ENCODE measurements at regions not wholly inside any gene's neighbourhood (a gene's known extent, or its start where the extent isn't known, plus 50 kb on each side); places are given as distances from the start of the nearest gene placed in this dataset.

DNA sequence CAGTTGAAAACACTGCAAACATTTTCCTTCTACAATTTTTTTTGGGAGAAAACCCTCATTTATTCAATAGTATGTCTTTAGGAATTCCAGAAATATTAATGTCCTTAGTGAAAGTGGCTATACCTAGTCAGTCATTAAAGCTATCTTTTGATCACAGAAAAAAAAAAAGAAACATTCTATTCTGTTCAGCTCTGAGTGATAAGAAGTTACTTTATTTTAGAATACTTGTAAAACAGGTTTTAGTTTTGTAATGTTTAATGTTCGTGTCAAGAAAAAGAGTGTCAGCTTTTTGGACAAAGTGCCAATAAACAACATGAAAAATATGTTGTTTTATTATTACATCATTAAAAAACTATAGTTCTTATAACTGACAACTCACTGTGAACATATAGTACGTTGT, 240.4 kb downstream of the OGFRL1 start:
- Histone ChIP-seq H3K36me3 (ENCODE audit: control insufficient read depth in 2 of 2, insufficient read depth in 1 of 2, low read length in 2 of 2) (no peaks in the 10 kb centered on the region), H3K27ac (ENCODE audit: extremely low read depth, low read depth, low read length) (no peak overlapping the region), H3K4me1 (ENCODE audit: control insufficient read depth, insufficient read depth, low read length) (no peaks in the 10 kb centered on the region), H3K9me3 (ENCODE audit: control insufficient read depth, insufficient read depth, low read depth, low read length) (no peaks in the 10 kb centered on the region), H3K4me3 (ENCODE audit: low read depth, low read length) (no peak overlapping the region)
- ChIA-PET POLR2A (no interaction called here), CTCF (interaction anchor here (0.6 to 0.7 kb wide), 3 partner anchors 26 to 341 kb away, joined by 3 read pairs; no protein-coding TSS in a partner anchor)
- TF ChIP-seq ZNF202 (tag by site-specific recombination; IDR thresholded peaks at IDR 0.05; ENCODE audit: borderline replicate concordance), result no peak
- TF ChIP-seq ZSCAN30 (tag by site-specific recombination; IDR thresholded peaks at IDR 0.05), result no peak
- TF ChIP-seq ZBTB44 (tag by site-specific recombination; IDR thresholded peaks at IDR 0.05), result no peak
- no peak for TF ChIP-seq ZNF404 (tag by site-specific recombination; IDR thresholded peaks at IDR 0.05)
- TF ChIP-seq, protein P1, sequence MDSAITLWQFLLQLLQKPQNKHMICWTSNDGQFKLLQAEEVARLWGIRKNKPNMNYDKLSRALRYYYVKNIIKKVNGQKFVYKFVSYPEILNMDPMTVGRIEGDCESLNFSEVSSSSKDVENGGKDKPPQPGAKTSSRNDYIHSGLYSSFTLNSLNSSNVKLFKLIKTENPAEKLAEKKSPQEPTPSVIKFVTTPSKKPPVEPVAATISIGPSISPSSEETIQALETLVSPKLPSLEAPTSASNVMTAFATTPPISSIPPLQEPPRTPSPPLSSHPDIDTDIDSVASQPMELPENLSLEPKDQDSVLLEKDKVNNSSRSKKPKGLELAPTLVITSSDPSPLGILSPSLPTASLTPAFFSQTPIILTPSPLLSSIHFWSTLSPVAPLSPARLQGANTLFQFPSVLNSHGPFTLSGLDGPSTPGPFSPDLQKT (IDR thresholded peaks at IDR 0.05; ENCODE audit: borderline replicate concordance, low read depth, low read length), result no peak
- TF ChIP-seq ZNF677 (tag by site-specific recombination; IDR thresholded peaks at IDR 0.05), result no peak
- TF ChIP-seq ZNF555 (tag by site-specific recombination; conservative IDR thresholded peaks at IDR 0.05), result no peak
- no peak for TF ChIP-seq TCF7L2 (IDR thresholded peaks at IDR 0.05; ENCODE audit: borderline replicate concordance, low read depth, low read length)
- TF ChIP-seq ZNF248 (tag by site-specific recombination; IDR thresholded peaks at IDR 0.05), result no peak

DNA sequence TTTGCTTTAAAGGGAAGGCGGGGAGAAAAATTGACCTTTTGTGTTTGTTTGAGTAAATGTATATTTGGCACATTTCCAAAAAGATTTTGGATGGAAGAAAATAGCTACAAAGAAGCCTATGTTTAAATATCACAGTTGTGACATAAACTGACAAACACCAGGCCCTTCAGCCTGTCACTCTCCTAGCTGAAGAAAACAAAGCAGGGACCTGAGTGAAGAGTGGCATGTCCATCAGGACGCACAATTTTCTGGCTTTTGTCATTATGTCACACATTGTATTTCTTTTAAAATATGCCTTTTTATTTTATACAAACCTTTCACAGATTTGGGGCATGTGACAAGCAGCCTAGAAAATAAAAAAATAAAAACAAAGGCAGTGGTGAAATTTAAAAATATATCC, 241.2 kb downstream of the OGFRL1 start:
- ChIA-PET CTCF (interaction anchor here (0.6 to 0.9 kb wide), 2 partner anchors 100 to 1834 kb away, joined by 3 read pairs; no protein-coding TSS in a partner anchor), POLR2A (no interaction called here)
- no peaks in the 10 kb centered on the region for H3K36me3 ChIP-seq (ENCODE audit: control insufficient read depth in 2 of 2, insufficient read depth in 1 of 2, low read length in 2 of 2)
- no peak overlapping the region for H3K4me3 ChIP-seq (ENCODE audit: low read depth, low read length)
- no peak overlapping the region for H3K27ac ChIP-seq (ENCODE audit: extremely low read depth, low read depth, low read length)
- no peaks in the 10 kb centered on the region for H3K9me3 ChIP-seq (ENCODE audit: control insufficient read depth, insufficient read depth, low read depth, low read length)
- TF ChIP-seq SP7 (tag by site-specific recombination; IDR thresholded peaks at IDR 0.05) (no peak), ZNF791 (tag by site-specific recombination; IDR thresholded peaks at IDR 0.05) (no peak), ZBTB17 (tag by site-specific recombination; IDR thresholded peaks at IDR 0.05) (no peak), GLI2 (tag by site-specific recombination; IDR thresholded peaks at IDR 0.05; ENCODE audit: borderline replicate concordance, low read depth) (no peak)
- no peaks in the 10 kb centered on the region for H3K4me1 ChIP-seq (ENCODE audit: control insufficient read depth, insufficient read depth, low read length)

GRCh38 chr6:71531006-71531405, 242.4 kb downstream of the OGFRL1 start:
- no peak overlapping the region for H3K27ac ChIP-seq (ENCODE audit: extremely low read depth, low read depth, low read length)
- POLR2A ChIA-PET, result interaction anchor here (0.5 kb wide), 1 partner anchor 1727 kb away, joined by 3 read pairs; no protein-coding TSS in a partner anchor
- CTCF ChIA-PET, result interaction anchor here (0.5 to 1.5 kb wide), 6 partner anchors 44 to 714 kb away, joined by 3 to 6 read pairs (median 4); no protein-coding TSS in a partner anchor

More at GRCh38 chr6:71531006-71531405, 242.4 kb downstream of the OGFRL1 start:
- Histone ChIP-seq H3K4me1 (ENCODE audit: control insufficient read depth, insufficient read depth, low read length) (no peaks in the 10 kb centered on the region), H3K4me3 (ENCODE audit: low read depth, low read length) (no peak overlapping the region), H3K9me3 (ENCODE audit: control insufficient read depth, insufficient read depth, low read depth, low read length) (no peaks in the 10 kb centered on the region), H3K36me3 (ENCODE audit: control insufficient read depth in 2 of 2, insufficient read depth in 1 of 2, low read length in 2 of 2) (no peaks in the 10 kb centered on the region)
- TF ChIP-seq ZFP69B (tag by site-specific recombination; IDR thresholded peaks at IDR 0.05) (no peak), PRDM2 (tag by site-specific recombination; IDR thresholded peaks at IDR 0.05; ENCODE audit: borderline replicate concordance) (no peak), ZNF324 (tag by site-specific recombination; IDR thresholded peaks at IDR 0.05) (no peak), ZNF169 (tag by site-specific recombination; IDR thresholded peaks at IDR 0.05) (no peak), ZBTB17 (tag by site-specific recombination; IDR thresholded peaks at IDR 0.05) (no peak), ZBTB8A (tag by site-specific recombination; IDR thresholded peaks at IDR 0.05) (no peak), ZNF555 (tag by site-specific recombination; conservative IDR thresholded peaks at IDR 0.05) (no peak), SCRT1 (tag by site-specific recombination; IDR thresholded peaks at IDR 0.05; ENCODE audit: borderline replicate concordance) (no peak), ZNF114 (tag by site-specific recombination; IDR thresholded peaks at IDR 0.05) (no peak), PRDM1 (tag by site-specific recombination; IDR thresholded peaks at IDR 0.05) (no peak), ZNF529 (tag by site-specific recombination; IDR thresholded peaks at IDR 0.05; ENCODE audit: insufficient replicate concordance) (no peak), SP7 (tag by site-specific recombination; IDR thresholded peaks at IDR 0.05) (no peak), ZNF776 (tag by site-specific recombination; IDR thresholded peaks at IDR 0.05; ENCODE audit: borderline replicate concordance) (no peak)
